ENCODE measurements at regions not wholly inside any gene's neighbourhood (a gene's known extent, or its start where the extent isn't known, plus 50 kb on each side); places are given as distances from the start of the nearest gene placed in this dataset.
"Not testable (repeated sequence)": the region's sequence is repeated elsewhere in the genome, so short reads cannot be mapped to it uniquely, and the experiment has no call there.

DNA sequence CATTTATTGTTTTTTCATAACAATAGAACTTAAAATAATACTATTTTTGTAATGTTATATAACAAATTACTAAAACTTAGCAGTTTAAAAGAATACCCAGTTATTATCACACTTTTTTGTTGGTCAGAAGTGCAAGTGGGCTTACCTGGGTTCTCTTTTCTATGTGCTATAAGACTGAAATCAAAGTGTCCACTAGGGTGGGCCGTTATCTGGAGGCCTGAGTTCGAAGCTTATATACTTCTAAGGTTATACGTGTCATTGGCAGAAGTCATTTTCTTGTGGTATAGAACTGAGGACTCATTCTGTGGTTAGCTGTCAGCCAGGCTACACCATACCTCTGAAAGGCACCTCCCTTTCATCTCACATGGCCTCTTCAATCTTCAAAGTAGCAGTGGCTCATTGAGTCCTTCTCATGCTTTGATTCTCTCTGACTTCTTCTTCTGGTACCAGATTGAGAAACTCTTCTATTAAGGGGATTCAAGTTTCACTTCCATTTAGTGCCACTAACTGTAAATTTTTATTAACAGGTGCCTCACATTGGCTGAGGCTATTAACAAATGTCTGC, 414.3 kb downstream of the AMY1C start:
- no peak for DNase-seq (ENCODE audit: low spot score)

DNA sequence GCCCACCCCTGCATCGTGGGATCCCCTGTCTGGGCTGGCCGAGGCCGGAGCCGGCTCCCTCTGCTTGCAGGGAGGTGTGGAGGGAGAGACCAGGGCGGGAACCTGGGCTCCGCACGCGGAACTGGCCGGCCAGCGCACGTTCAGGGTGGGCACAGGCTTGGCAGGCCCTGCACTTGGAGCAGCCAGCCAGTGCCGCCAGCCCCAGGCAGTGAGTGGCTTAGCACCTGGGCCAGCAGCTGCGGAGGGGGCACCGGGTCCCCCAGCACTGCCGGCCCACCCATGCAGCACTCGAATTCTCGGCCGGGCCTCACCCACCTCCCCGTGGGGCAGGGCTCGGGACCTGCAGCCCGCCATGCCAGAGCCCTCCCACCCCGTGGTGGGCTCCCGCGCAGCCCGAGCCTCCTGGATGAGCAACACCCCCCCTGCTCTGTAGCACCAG, 422.6 kb downstream of the AMY1C start:
- no peak for DNase-seq (ENCODE audit: low spot score)

DNA sequence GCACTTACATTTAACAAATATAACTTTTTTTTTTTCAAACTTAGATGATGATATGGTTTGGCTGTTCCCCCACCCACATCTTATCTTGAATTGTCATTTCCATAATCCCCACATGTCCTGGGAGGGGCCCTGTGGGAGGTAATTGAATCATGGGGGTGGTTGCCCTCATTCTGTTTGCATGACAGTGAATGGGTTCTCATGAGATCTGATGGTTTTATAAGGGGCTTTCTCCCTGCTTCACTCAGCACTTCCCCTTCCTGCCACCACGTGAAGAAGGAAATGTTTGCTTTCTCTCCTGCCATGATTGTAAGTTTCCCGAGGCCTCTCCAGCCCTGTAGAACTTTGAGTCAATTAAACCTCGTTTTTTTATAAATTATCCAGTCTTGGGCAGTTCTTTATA, 432.6 kb downstream of the AMY1C start:
- no peak for DNase-seq (ENCODE audit: low spot score)

DNA sequence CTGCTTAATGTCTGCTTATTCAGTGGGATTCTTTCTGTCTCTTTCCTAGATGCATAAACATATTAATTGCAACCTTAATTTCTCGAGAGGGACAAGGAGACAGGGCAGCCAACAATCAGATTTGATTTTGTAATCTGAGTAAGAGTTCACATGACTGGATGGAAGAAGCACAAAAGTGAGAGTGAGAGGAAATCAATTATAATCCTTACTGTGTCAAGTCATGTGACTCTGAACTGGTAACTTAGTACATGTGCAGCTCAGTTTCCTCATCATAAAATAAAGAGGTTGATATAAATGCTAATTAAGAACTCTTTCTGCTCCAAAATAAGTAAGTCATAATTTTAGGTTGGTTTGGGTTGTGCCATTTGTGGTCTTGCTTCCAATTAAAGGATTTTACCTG, 439.5 kb downstream of the AMY1C start:
- no peak for DNase-seq (ENCODE audit: low spot score)

DNA sequence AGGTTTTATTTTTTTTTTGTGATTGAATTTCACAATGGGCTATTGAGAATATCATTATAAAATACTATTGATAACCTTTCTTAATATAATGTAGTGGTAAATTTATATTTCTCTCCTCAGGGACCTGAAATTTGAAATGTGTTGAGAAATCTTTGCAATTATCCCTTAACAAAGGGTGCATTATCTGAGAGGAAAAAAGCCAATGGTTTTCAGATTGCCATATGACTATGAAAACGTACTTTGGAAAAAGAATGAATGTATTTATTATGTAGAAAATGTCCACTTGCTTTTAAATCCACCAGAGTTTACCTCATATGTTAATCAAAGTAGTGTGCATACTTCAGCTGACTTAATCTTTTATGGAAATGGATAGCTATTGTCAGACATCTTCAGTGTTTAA, 441.1 kb downstream of the AMY1C start:
- DNase-seq (ENCODE audit: low spot score) = no peak

DNA sequence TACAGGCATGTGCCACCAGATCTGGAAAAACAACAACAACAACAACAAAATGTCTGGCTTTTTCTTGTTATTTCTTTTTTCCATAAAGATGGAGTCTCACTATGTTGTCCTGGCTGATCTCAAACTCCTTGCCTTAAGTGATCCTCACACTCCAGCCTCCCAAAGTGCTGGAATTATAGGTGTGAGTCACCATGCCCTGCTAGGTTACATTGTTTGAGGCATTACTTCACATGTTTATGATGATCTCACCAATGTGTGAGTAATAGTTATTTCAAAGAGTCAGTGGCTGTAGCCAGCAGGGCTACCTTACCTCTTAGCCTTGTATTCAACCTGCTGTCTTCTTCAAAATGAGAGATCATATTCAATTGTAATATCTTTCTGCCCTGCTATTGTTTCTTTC, 445.7 kb downstream of the AMY1C start:
- no peak for DNase-seq (ENCODE audit: low spot score)

DNA sequence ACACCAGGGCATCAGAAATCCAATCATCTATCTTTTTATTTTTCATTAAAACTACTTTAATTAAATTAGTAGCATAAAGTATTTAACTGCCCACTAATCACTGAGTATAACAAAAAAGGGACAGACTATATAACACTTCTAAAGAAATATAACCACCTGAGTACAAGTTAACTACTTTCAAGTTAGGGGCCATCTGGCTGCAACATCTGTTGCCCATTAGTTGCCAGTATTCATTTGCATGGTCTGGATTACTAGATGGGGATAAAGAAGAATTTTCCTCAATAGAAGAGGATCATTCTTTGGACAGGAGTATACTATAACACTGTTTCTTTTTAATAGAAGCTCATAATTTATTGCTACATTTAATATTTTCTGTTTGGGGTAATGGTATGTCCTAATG, 446.4 kb downstream of the AMY1C start:
- no peak for DNase-seq (ENCODE audit: low spot score)

DNA sequence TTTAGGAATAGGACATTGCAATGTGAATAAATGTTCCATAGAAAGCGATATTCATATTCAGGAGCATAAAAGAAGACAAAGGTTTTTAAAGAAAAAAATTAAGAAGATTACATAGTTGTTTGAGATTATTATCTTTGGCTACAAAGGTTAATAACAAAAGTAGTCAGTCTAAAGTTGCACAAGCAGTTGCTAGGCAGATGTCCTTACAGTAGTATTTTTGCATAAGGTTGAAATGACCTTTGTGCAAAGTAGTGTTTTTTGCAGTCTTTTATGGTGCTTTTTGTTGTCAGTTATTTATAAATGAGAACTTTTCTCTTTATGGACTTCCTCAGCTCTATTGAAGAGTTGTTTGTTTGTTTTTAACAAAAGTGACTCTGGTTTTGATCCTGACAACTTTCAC, 447.8 kb downstream of the AMY1C start:
- DNase-seq (ENCODE audit: low spot score) = no peak

DNA sequence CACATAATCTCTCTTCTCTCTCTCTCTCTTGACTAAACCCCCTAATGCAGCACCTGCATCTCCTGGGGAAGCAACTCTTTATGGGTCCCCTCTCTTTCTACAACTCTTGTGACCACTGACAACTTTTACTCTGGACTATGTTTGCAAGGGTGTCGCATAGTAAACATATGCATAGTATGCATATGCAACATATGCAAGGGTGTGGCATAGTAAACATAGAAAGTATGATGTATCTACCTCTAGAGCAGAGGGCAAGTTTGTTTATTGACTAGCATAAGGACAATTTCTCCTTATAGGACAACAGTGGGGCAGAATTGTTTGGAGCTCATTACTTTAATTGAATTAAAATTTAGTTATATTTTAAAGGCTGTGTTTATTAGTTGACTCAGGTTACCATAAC, 462.5 kb downstream of the AMY1C start:
- DNase-seq (ENCODE audit: low spot score) = no peak

DNA sequence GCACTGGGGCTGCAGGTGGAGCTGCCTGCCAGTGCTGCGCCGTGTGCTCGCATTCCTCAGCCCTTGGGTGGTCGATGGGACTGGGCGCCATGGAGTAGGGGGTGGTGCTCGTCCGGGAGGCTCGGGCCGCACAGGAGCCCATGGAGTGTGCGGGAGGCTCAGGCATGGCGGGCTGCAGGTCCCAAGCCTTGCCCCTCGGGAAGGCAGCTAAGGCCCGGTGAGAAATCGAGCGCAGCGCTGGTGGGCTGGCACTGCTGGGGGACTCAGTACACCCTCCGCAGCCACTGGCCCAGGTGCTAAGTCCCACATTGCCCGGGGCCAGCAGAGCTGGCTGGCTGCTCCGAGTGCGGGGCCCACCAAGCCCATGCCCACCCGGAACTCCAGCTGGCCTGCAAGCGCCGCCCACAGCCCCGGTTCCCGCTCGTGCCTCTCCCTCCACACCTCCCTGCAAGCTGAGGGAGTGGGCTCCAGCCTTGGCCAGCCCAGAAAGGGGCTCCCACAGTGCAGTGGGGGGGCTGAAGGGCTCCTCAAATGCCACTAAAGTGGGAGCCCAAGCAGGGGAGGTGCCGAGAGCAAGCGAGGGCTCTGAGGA, 467.8 kb downstream of the AMY1C start:
- not testable (repeated sequence) for DNase-seq (ENCODE audit: low spot score)

DNA sequence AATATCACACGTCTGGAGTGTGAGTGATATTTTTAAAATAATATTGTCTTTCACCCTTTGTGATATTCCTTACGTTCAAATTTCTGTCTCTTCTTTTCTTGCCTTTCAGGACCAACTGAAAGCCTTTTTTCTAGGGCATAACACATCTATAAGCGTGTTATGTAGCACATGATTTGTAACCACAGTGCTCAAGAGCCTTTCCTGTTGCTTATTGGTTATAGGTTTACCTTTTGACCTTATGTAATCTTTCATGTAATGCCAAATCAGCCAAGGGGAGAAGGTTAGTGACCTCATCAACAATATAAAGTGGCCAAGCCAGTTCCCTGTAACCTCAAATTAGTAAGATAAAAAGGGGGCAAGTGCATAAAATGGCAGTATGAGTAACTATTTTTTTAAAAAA, 480.2 kb downstream of the AMY1C start:
- no peak for DNase-seq (ENCODE audit: low spot score)

DNA sequence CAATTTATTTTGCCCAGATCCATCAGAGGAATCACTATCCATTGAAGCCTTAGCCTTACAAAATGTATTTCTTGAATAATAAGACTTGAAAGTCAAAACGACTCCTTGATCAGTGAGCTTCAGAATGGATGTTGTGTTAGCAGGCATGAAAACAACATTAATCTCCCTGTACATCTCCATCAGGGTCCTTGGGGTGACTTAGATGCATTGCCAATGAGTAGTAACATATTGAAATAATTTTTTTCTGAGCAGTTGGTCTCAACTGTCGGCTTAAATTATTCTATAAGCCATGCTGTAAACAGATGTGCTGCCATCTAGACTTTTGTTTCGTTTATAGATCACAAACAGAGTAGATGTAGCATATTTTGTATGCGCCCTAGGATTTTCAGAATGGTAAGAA, 482.0 kb downstream of the AMY1C start:
- no peak for DNase-seq (ENCODE audit: low spot score)

DNA sequence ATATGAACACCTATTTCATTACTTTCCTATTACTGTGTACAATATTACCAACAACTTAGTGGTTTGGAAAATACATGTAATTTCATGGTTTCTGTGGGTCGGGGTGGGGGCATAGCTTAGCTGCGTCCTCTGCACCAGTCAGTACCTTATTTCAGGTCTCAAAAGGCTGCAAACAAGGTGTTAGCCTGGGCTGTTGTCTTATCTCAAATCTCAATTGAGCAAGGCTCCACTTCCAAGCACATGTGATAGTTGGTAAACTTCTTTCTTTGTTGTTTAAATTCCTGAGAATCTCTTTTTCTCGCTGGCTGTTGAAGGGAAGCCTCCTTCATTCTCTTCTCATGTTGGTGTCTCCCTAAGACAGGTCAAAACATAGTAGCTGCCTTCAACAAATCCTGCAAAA, 485.4 kb downstream of the AMY1C start:
- no peak for DNase-seq (ENCODE audit: low spot score)

DNA sequence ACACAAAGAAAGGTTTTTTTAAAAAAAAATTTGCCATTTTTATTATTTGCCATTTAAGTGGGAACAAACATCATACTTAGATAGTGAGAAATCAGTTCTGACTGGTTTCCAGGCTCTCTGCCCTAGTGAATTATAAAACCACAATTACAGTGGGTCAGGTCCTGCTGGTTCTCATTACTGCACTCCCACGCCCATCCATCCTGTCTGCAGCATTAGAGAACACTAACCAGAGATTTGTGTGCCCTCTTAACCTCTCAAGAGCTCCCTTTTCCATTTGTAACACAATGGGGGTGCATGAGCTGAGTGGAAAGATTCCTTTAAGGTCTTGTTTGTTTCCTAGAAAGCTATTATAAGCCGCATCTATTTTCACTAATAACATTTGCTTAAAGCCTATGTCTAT, 489.3 kb downstream of the AMY1C start:
- no peak for DNase-seq (ENCODE audit: low spot score)

DNA sequence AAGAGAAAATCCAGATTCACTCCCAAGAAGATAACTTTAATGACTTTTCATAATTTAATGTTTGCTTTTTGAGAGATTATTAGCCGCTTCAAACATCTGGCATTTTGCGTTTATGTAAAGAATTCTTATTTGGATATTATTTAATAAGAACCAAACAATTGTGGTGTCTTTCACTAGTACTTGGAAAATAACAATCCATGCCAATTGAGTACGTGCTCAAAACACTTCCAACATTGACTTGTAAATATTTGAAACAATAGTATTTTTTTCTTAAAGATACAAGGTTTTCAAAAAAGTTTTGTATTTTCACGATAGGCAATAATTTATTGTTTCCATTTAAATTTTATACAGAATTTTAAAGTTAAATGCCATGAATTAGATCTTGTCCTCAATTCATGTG, 498.7 kb downstream of the AMY1C start:
- no peak for DNase-seq (ENCODE audit: low spot score)

DNA sequence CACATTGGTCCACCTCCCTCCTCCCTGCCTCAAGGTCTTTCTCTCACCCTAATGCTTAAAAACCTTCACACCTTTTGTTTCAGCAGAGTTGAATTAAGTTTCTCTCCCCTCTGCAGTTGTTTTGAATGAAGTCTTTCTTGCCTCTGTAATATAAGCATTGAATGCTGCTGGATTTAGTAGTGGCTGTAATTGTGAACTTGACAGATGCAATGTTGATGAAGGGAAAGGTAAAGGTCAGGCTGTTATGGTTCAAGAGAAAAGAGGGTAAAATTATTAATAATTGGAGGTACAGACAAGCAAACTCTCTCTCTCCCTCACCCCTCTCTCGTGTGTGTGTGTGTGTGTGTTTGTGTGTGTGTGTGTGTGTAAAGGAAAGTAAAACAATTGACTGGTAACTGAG, 509.8 kb downstream of the AMY1C start:
- no peak for DNase-seq (ENCODE audit: low spot score)

DNA sequence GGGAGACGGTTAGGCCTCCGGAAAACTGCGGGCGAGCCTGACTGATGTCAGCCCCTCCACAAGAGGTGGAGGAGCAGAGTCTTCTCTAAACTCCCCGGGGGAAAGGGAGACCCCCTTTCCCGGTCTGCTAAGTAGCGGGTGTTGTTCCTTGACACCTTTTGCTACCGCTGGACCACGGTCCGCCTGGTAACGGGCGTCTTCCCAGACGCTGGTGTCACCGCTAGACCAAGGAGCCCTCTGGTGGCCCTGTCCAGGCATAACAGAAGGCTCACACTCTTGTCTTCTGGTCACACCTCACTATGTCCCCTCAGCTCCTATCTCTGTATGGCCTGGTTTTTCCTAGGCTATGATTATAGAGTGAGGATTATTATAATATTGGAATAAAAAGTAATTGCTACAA, 513.4 kb downstream of the AMY1C start:
- DNase-seq (ENCODE audit: low spot score) = not testable (repeated sequence)

DNA sequence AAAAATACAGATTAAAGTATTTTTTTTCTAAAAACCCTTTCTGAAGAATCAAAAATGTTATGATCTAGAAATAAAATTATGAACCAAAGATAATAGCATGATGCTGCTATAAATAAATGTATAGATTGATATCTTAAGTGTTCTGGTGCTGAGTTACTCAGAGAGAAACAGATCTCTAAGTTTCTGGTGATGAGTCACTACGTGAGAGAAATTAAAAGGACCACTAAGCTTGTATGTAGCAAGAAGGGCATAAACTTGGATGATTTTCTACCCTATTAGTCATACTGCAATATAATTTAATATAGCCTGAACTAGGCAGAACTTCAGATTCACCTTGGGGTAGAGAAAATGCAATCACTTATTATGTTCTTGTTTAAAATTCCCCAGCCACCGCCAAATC, 514.8 kb downstream of the AMY1C start:
- no peak for DNase-seq (ENCODE audit: low spot score)

DNA sequence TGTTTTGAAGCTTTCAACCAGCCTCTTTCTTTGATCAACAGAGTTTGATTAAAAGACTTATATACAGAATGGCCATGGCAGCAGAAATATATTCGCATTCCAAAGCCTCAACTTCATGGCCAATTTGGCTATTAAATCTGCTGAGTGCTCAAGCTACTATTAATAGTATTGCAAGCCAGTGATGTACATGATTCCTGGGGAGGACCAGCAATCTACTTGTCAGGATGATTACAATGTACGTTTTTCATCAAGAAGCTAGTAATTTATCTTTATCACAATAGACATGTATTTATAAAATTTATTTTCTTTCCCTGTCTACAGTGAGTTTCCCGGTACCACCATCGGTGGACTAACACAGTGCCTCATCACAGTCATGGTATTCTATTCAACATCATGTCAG, 515.5 kb downstream of the AMY1C start:
- no peak for DNase-seq (ENCODE audit: low spot score)

DNA sequence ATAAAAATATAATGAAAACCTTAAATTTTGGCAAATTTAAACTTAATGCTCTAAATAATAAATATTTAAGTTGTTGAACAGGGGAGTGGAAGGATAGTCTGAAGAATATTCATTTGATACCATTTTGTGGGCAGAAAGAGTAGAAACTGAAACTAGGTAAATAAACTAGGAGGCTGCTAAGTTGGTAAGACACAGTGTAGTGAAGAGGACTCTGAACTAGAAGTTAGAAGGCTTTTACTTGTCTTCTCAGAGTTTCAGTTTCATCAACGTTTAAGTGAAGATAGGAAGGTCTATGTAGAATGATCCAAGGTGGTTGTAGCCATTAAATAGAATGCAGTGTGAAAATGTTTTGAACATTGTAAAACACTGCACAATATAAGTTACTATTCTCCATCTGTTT, 516.9 kb downstream of the AMY1C start:
- DNase-seq (ENCODE audit: low spot score) = no peak

DNA sequence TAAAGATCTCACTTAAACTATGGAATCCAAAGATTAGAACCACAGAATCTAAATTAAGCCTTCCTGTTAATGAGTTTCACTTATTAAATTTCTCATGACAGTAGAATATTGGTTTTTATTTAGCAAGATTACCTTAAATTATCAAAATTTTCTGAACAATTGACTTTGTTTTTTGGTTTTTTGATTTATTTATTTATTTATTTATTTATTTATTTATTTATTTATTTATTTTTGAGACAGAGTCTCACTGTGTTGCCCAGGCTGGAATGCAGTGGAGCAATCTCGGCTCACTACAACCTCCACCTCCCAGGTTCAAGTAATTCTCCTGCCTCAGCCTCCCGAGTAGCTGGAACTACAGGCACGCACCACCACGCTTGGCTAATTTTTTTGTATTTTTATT, 538.6 kb downstream of the AMY1C start:
- not testable (repeated sequence) for DNase-seq (ENCODE audit: low spot score)

DNA sequence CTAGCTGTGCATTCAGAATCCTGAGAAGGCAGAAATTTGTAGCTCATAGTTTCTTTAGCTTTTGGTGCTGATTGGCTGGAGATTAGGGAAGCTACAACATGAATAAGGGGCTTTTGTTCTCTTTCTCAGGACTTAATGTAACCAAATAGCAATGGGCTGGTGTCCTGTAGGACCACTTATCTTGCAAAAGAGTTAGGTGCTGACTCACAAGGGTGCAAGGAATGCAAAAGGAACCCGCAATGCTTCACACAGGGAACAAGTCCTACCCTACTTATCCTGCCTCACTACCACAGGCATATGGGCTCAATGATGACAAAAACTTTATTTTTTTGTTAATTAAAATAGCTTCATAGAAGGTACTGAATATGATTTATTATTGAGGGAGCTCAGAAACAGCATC, 541.5 kb downstream of the AMY1C start:
- no peak for DNase-seq (ENCODE audit: low spot score)

DNA sequence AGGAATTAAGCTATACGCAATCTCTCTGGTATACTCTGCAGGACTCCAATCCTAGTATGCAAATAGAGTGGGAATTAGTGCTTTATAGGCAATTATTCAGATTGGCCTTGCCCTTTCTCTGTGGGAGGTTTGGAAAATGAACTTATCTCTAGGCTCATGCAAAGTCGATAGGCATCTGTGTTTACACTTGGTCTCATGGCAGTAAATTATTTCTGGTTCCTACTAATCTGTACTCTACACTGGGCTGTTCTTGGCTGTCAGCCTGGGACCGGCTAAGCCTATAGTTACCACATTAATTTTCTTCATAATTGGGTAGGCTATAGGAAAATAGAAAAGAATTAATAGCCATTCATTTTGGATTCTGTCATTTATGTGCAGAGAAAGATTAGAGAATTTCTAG, 544.6 kb downstream of the AMY1C start:
- DNase-seq (ENCODE audit: low spot score) = no peak

DNA sequence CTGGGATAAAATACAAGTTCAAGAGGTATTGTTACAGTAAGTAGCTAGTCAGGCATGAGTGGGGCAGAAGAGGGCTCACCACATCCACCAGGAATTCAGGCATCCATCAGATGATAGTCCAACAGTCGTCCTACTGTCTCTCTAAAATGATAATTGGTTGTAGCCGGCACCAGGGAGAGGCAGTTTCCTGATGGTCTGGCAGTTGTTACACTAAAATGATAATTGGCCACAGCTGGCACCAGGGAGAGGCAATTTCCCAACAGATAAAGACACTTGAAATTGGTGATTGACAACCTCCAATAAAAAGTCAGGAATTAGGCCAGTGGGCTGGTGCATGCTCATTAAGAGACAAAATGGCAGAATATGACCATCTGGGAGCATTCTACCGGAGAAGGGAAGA, 545.8 kb downstream of the AMY1C start:
- no peak for DNase-seq (ENCODE audit: low spot score)

DNA sequence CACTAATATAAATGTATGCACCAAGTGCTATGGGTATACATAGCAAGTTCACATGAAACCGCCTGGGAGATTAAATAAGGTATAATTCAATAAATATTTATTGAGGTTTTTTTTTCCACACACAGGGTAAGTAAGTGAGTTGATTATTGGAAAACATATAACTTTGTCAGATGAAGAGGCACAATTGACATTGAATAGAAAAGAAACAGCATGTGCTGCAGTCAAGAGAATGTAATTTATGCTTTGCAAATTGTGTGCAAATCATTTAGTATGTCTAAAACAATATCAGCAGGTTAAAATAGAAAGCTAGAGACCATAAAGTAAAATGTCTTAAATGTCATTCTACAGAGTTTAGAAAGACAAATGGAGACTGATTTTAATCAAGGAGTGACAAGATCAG, 560.0 kb downstream of the AMY1C start:
- DNase-seq (ENCODE audit: low spot score) = no peak

All from SW480 (cell line).